DOHH2 (cell line): ENCODE measurements at regions not wholly inside any gene's neighbourhood (a gene's known extent, or its start where the extent isn't known, plus 50 kb on each side); places are given as distances from the start of the nearest gene placed in this dataset.

Source experiments
- CTCF ChIP-seq: fragments of 200-600 bp; sonication (generic); IDR thresholded peaks from one replicate; pipeline ENCODE4 v1.5.1; 2014; ENCODE audit warnings: antibody characterized with exemption, mild to moderate bottlenecking, low read depth, low read length; ENCODE audit not compliant: poor library complexity, severe bottlenecking
- EZH2phosphoT487 ChIP-seq: fragments of 200-600 bp; sonication (generic); IDR thresholded peaks from 2 replicates; pipeline ENCODE4 v1.6.1; 2017; ENCODE audit warnings: borderline replicate concordance, mild to moderate bottlenecking, antibody characterized with exemption, low read length, moderate library complexity, mixed read lengths

GRCh38 chr6:130557481-130558112 lies 191.8 kb downstream of the TMEM200A start:
- TF ChIP-seq CTCF (no peak), EZH2phosphoT487 (no peak)
